SK-N-SH treated with all-trans-retinoic acid at 6 μM for 48 hours (cell line): ENCODE measurements at regions not wholly inside any gene's neighbourhood (a gene's known extent, or its start where the extent isn't known, plus 50 kb on each side); places are given as distances from the start of the nearest gene placed in this dataset.

Experiments used
- CSDC2 ChIP-seq: fragments of 250-450 bp; sonication (Bioruptor Pico); IDR thresholded peaks from 2 replicates; pipeline ENCODE4 v1.5.0; 2020; ENCODE audit warnings: mild to moderate bottlenecking, moderate library complexity
- CSRNP3 ChIP-seq: fragments of 250-450 bp; sonication (Bioruptor Pico); IDR thresholded peaks from 2 replicates; pipeline ENCODE4 v1.5.1; 2021; ENCODE audit warnings: mild to moderate bottlenecking, moderate library complexity
- ESRRG ChIP-seq: fragments of 250-450 bp; sonication (Bioruptor Pico); IDR thresholded peaks from 2 replicates; pipeline ENCODE4 v1.6.1; 2021; ENCODE audit warnings: mild to moderate bottlenecking
- PATZ1 ChIP-seq: fragments of 250-450 bp; sonication (Bioruptor Pico); IDR thresholded peaks from 2 replicates; pipeline ENCODE4 v1.8.0; 2020; ENCODE audit warnings: mild to moderate bottlenecking, moderate library complexity, borderline replicate concordance
- PPARA ChIP-seq: fragments of 250-450 bp; sonication (Bioruptor Pico); IDR thresholded peaks from 2 replicates; pipeline ENCODE4 v1.5.0; 2020; ENCODE audit warnings: mild to moderate bottlenecking, borderline replicate concordance
- RARB ChIP-seq: fragments of 250-450 bp; sonication (Bioruptor Pico); IDR thresholded peaks from 2 replicates; pipeline ENCODE4 v1.8.0; 2021; ENCODE audit warnings: mild to moderate bottlenecking, moderate library complexity
- SNAI2 ChIP-seq: fragments of 250-450 bp; sonication (Bioruptor Pico); IDR thresholded peaks from 2 replicates; pipeline ENCODE4 v1.5.0; 2020; ENCODE audit warnings: mild to moderate bottlenecking, moderate library complexity
- TCF4 ChIP-seq: fragments of 250-450 bp; sonication (Bioruptor Pico); IDR thresholded peaks from 2 replicates; pipeline ENCODE4 v1.8.0; 2021; ENCODE audit warnings: mild to moderate bottlenecking, moderate library complexity, borderline replicate concordance
- ZFP30 ChIP-seq: fragments of 450-650 bp; formaldehyde crosslinking; IDR thresholded peaks from 2 replicates; pipeline ENCODE4 v1.5.0; 2022; ENCODE audit warnings: mild to moderate bottlenecking, moderate library complexity
- ZNF565 ChIP-seq: fragments of 450-650 bp; formaldehyde crosslinking; conservative IDR thresholded peaks from 2 replicates; pipeline ENCODE4 v1.5.0; 2020; ENCODE audit warnings: low read depth, mild to moderate bottlenecking, moderate library complexity
- ZNF70 ChIP-seq: fragments of 450-650 bp; formaldehyde crosslinking; IDR thresholded peaks from 2 replicates; pipeline ENCODE4 v1.5.0; 2020; ENCODE audit warnings: mild to moderate bottlenecking, moderate library complexity
- TF ChIP-seq, protein P1 (sequence below): fragments of 250-450 bp; sonication (Bioruptor Pico); IDR thresholded peaks from 2 replicates; pipeline ENCODE4 v1.5.1; 2020; ENCODE audit warnings: low read depth, mild to moderate bottlenecking, moderate library complexity

GRCh38 chr2:62407838-62408237, 98.2 kb downstream of the TMEM17 start:
- TF ChIP-seq, protein P1, sequence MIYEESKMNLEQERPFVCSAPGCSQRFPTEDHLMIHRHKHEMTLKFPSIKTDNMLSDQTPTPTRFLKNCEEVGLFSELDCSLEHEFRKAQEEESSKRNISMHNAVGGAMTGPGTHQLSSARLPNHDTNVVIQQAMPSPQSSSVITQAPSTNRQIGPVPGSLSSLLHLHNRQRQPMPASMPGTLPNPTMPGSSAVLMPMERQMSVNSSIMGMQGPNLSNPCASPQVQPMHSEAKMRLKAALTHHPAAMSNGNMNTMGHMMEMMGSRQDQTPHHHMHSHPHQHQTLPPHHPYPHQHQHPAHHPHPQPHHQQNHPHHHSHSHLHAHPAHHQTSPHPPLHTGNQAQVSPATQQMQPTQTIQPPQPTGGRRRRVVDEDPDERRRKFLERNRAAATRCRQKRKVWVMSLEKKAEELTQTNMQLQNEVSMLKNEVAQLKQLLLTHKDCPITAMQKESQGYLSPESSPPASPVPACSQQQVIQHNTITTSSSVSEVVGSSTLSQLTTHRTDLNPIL, result no peak
- TF ChIP-seq PATZ1 (CRISPR knock-in tag) (no peak), SNAI2 (CRISPR knock-in tag) (no peak), ESRRG (CRISPR knock-in tag) (no peak), TCF4 (no peak), CSDC2 (CRISPR knock-in tag) (no peak), ZFP30 (CRISPR knock-in tag) (no peak), PPARA (no peak), CSRNP3 (CRISPR knock-in tag) (no peak), ZNF565 (CRISPR knock-in tag) (no peak), RARB (CRISPR knock-in tag) (no peak), ZNF70 (CRISPR knock-in tag) (no peak)
